K562 (cell line): ENCODE measurements at regions not wholly inside any gene's neighbourhood (a gene's known extent, or its start where the extent isn't known, plus 50 kb on each side); places are given as distances from the start of the nearest gene placed in this dataset.

Experiments
- ATAC-seq: fragments of 200-7000 bp; cut with Tn5 transposase; 3 replicates; pipeline ENCODE4 v1.9.1; 2020; ENCODE audit warnings: moderate library complexity
- BruUV-seq: library from RNA; stranded (reverse); fragments of 400-500 nt; replicated peaks from 2 replicates; lab custom pipeline; 2021; lab: Mats Ljungman, UMichigan
- CTCF ChIA-PET: fragments of 300-600 bp; formaldehyde crosslinking; extraction: SDS; loops from one replicate; lab custom pipeline; 2021; ENCODE audit warnings: low intra/inter-chr PET ratio; lab: Yijun Ruan, JAX
- POLR2A ChIA-PET: fragments of 300-600, 350-650 bp; sonication (Branson Sonifier 250); formaldehyde crosslinking; extraction: SDS; loops from one replicate; lab custom pipeline; 2021; ENCODE audit warnings: antibody characterized with exemption, inconsistent platforms; lab: Yijun Ruan, JAX
- DNase-seq, 4 experiments: peaks; one replicate each; pipeline versions ENCODE4 v3.0.0 to v3.0.0-alpha.2; 2011 to 2018; ENCODE audit warnings: low spot score in 3 of 4, mixed read lengths in 3 of 4; ENCODE audit errors: extremely low read depth in 1 of 4
- FAIRE-seq: peaks from 2 replicates; lab custom pipeline; 2011; peaks lifted over from hg19 to GRCh38; lab: Jason Lieb, UNC
- H2AFZ ChIP-seq: 2 replicates; pipeline ENCODE4 v1.6.0; 2011; ENCODE audit warnings: low read depth, low read length, control low read depth, inconsistent platforms
- H3K27ac ChIP-seq: fragments of 200-600 bp; 3 replicates; pipeline ENCODE4 v1.8.0; 2011; ENCODE audit warnings: low read depth, mild to moderate bottlenecking, control low read depth, inconsistent platforms, low read length, moderate library complexity, mixed read lengths; ENCODE audit errors: extremely low read depth
- H3K27me3 ChIP-seq, 2 experiments: fragments of 300-600 bp in 1 of 2; 2 replicates in 1 of 2; 3 replicates in 1 of 2; pipeline versions ENCODE4 v1.6.0 to v1.8.0; 2011; ENCODE audit warnings: inconsistent platforms in 2 of 2, low read length in 2 of 2, mild to moderate bottlenecking in 1 of 2, mixed read lengths in 1 of 2, moderate library complexity in 1 of 2; ENCODE audit not compliant: control insufficient read depth in 2 of 2, insufficient read depth in 2 of 2
- H3K36me3 ChIP-seq: fragments of 300-600 bp; 3 replicates; pipeline ENCODE4 v1.8.0; 2011; ENCODE audit warnings: mild to moderate bottlenecking, low read length, inconsistent platforms; ENCODE audit not compliant: control insufficient read depth, insufficient read depth
- H3K4me1 ChIP-seq, 2 experiments: fragments of 200-600 bp in 1 of 2; replicated peaks in 1 of 2; 2 replicates in 1 of 2; 3 replicates in 1 of 2; pipeline versions ENCODE4 v1.5.1 to v1.8.0; 2011; ENCODE audit warnings: inconsistent platforms in 2 of 2, low read length in 2 of 2, mild to moderate bottlenecking in 1 of 2, mixed read lengths in 1 of 2, moderate library complexity in 1 of 2; ENCODE audit not compliant: control insufficient read depth in 2 of 2, insufficient read depth in 2 of 2
- H3K4me2 ChIP-seq: 2 replicates; pipeline ENCODE4 v1.6.1; 2011; ENCODE audit warnings: low read length, control low read depth, inconsistent platforms, mixed read lengths; ENCODE audit not compliant: insufficient read depth
- H3K4me3 ChIP-seq: fragments of 200-600 bp; sonication (generic), shearing (Covaris generic); 2 replicates; pipeline ENCODE4 v1.5.1; 2016; ENCODE audit warnings: control low read depth, inconsistent platforms
- H3K79me2 ChIP-seq: fragments of 200-600 bp; 3 replicates; pipeline ENCODE4 v1.8.0; 2011; ENCODE audit warnings: low read length, inconsistent platforms; ENCODE audit not compliant: control insufficient read depth, insufficient read depth
- H3K9ac ChIP-seq, 2 experiments: 2 replicates each; pipeline versions ENCODE4 v1.6.0 to v1.6.1; 2011; ENCODE audit warnings: low read depth in 2 of 2, low read length in 2 of 2, control low read depth in 1 of 2, inconsistent platforms in 1 of 2, mild to moderate bottlenecking in 1 of 2, mixed read lengths in 1 of 2; ENCODE audit not compliant: insufficient read depth in 1 of 2
- H3K9me1 ChIP-seq: one replicate; pipeline ENCODE4 v1.6.0; 2011; ENCODE audit warnings: inconsistent platforms, mild to moderate bottlenecking, low read length, moderate library complexity; ENCODE audit not compliant: control insufficient read depth, insufficient read depth
- H3K9me3 ChIP-seq: replicated peaks from 2 replicates; pipeline ENCODE4 v1.5.1; 2011; ENCODE audit warnings: low read depth, low read length, inconsistent platforms; ENCODE audit not compliant: control insufficient read depth, insufficient read depth
- H4K20me1 ChIP-seq: replicated peaks from 2 replicates; pipeline ENCODE4 v1.6.1; 2011; ENCODE audit warnings: low read length, inconsistent platforms, mixed read lengths; ENCODE audit not compliant: control insufficient read depth, insufficient read depth
- MAFK ChIP-seq: IDR thresholded peaks from 2 replicates; pipeline ENCODE4 v1.6.1; 2011; ENCODE audit warnings: low read length, improper control_type of control experiment
- MCM7 ChIP-seq, 2 experiments: fragments of 450-650 bp; IDR thresholded peaks; 2 replicates each; pipeline ENCODE4 v1.6.1; 2016 to 2018
- SMAD2 ChIP-seq: fragments of 150-350 bp; IDR thresholded peaks from 2 replicates; pipeline ENCODE4 v1.6.1; 2014; ENCODE audit warnings: low read depth, mild to moderate bottlenecking, low read length
- SPI1 ChIP-seq: IDR thresholded peaks from 2 replicates; pipeline ENCODE4 v1.6.1; 2011; ENCODE audit warnings: low read depth, low read length, control low read depth, borderline replicate concordance
- SRSF7 ChIP-seq: fragments of 200-400 bp; formaldehyde crosslinking; optimal IDR thresholded peaks from 2 replicates; pipeline ENCODE3; 2017; ENCODE audit warnings: mild to moderate bottlenecking, low read depth, low read length
- SUPT5H ChIP-seq: fragments of 450-650 bp; IDR thresholded peaks from 2 replicates; pipeline ENCODE4 v1.6.1; 2016
- WGBS: fragments of 100-300 bp; shearing (Covaris generic); methylation state at CpG from one replicate; pipeline ENCODE4 v1.1.6; 2016; ENCODE audit warnings: low coverage, mixed read lengths; ENCODE audit not compliant: insufficient coverage; ENCODE audit errors: missing lambda C conversion rate; 5-methylcytosine and 5-hydroxymethylcytosine counted together
- in situ Hi-C: fragments of 300-500 bp; cut with MboI; formaldehyde crosslinking; loops from 4 replicates; pipeline ENCODE4 v1.15.0; 2018; ENCODE audit warnings: inconsistent platforms, mixed read lengths
- intact Hi-C: fragments of 100-400 bp; cut with micrococcal nuclease; formaldehyde crosslinking; loops from 2 replicates; pipeline ENCODE4 v1.14.2; 2022
- TF ChIP-seq, protein P1 (sequence below): fragments of 450-650 bp; formaldehyde crosslinking; IDR thresholded peaks from 2 replicates; pipeline ENCODE4 v1.4.0; 2020; ENCODE audit warnings: mild to moderate bottlenecking, mixed read lengths

DNA sequence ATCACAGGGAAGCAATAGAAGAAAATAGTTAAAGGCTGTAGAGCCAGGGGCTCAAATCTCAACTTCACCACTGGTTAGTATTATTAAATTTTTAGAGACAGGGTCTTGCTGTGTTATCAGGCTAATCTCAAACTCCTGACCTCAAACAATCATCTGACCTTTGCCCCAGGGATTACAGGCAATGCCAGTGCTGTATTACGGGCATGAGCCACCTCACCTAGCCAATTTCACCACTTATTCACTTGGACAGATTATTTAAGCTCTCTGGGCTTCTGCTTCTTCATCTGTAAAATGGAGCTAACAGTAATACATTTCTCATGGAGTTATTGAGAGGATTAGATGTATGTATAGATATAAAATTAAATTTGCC is 155.9 kb upstream of the KLF4 start:
- no peaks in the 10 kb centered on the region for H3K36me3 ChIP-seq
- no TSS peak for BruUV-seq
- no peak overlapping the region for H3K27ac ChIP-seq
- H3K4me1 ChIP-seq: no peaks in the 10 kb centered on the region
- intact Hi-C loops: no loop called here
- ATAC-seq: no peak
- ChIA-PET POLR2A (interaction anchor here (0.6 kb wide), 3 partner anchors 26 to 273 kb away, joined by 3 read pairs; no protein-coding TSS in a partner anchor), CTCF (no interaction called here)
- H3K9ac ChIP-seq: no peak overlapping the region
- H2AFZ ChIP-seq: no peak overlapping the region
- no peak overlapping the region for H3K4me3 ChIP-seq
- no peak for DNase-seq
- H3K79me2 ChIP-seq: no peaks in the 10 kb centered on the region
- WGBS: 7% methylated on average over 1 of the region's 1 CpG
- FAIRE-seq: no peak
- H3K4me2 ChIP-seq: no peak overlapping the region
- H4K20me1 ChIP-seq: 0 out of 2 replicates have a peak, but pooled peaks cover 3% of the 10 kb centered on the region
- H3K27me3 ChIP-seq: peaks cover 3 to 30% of the 10 kb centered on the region in 2 experiments; a peak in 4 of 5 replicates
- TF ChIP-seq SMAD2 (no peak), MCM7 (IDR thresholded peaks at IDR 0.05) (no peak), SUPT5H (no peak), MAFK (no peak), SRSF7 (no peak), SPI1 (no peak)
- TF ChIP-seq, protein P1, sequence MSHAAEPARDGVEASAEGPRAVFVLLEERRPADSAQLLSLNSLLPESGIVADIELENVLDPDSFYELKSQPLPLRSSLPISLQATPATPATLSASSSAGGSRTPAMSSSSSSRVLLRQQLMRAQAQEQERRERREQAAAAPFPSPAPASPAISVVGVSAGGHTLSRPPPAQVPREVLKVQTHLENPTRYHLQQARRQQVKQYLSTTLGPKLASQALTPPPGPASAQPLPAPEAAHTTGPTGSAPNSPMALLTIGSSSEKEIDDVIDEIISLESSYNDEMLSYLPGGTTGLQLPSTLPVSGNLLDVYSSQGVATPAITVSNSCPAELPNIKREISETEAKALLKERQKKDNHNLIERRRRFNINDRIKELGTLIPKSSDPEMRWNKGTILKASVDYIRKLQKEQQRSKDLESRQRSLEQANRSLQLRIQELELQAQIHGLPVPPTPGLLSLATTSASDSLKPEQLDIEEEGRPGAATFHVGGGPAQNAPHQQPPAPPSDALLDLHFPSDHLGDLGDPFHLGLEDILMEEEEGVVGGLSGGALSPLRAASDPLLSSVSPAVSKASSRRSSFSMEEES (CRISPR knock-in tag): no peak
- no peaks in the 10 kb centered on the region for H3K9me3 ChIP-seq
- no peaks in the 10 kb centered on the region for H3K9me1 ChIP-seq
- in situ Hi-C loops: no loop called here
